ENCODE measurements at regions not wholly inside any gene's neighbourhood (a gene's known extent, or its start where the extent isn't known, plus 50 kb on each side); places are given as distances from the start of the nearest gene placed in this dataset.

GRCh38 chr12:84376320-84376719 is 536.3 kb downstream of the SLC6A15 start:
- H3K36me3 ChIP-seq: no peaks in the 10 kb centered on the region
- intact Hi-C loops (cut with DNase I): no loop called here
- no peak for TF ChIP-seq CTCF (IDR thresholded peaks at IDR 0.05)
- no peaks in the 10 kb centered on the region for H3K9me3 ChIP-seq
- no peak overlapping the region for H3K4me3 ChIP-seq
- DNase-seq (ENCODE audit: low spot score in 2 of 2): no peak
- H3K4me1 ChIP-seq: no peaks in the 10 kb centered on the region
- H3K27me3 ChIP-seq: no peaks in the 10 kb centered on the region
- H3K27ac ChIP-seq: no peak overlapping the region

- intact Hi-C loops (cut with DNase I): no loop called here
- Histone ChIP-seq H3K4me3 (no peak overlapping the region), H3K4me1 (no peaks in the 10 kb centered on the region), H3K27ac (no peak overlapping the region), H3K36me3 (no peaks in the 10 kb centered on the region), H3K27me3 (no peaks in the 10 kb centered on the region), H3K9me3 (no peaks in the 10 kb centered on the region)
- no peak for DNase-seq (ENCODE audit: low spot score in 2 of 2)
- TF ChIP-seq CTCF (IDR thresholded peaks at IDR 0.05): no peak
Measured at GRCh38 chr12:84375449-84376170, 537.0 kb downstream of the SLC6A15 start.

- Histone ChIP-seq H3K27me3 (no peaks in the 10 kb centered on the region), H3K27ac (no peak overlapping the region), H3K36me3 (no peaks in the 10 kb centered on the region), H3K4me1 (no peaks in the 10 kb centered on the region), H3K9me3 (no peaks in the 10 kb centered on the region), H3K4me3 (no peak overlapping the region)
- intact Hi-C loops (cut with DNase I): no loop called here
- no peak for TF ChIP-seq CTCF (IDR thresholded peaks at IDR 0.05)
- DNase-seq (ENCODE audit: low spot score in 2 of 2): peak in 1 of 2 donors; percentile 48
Measured at GRCh38 chr12:84362552-84362897, 550.1 kb downstream of the SLC6A15 start.

- intact Hi-C loops (cut with DNase I): no loop called here
- Histone ChIP-seq H3K27ac (no peak overlapping the region), H3K36me3 (no peaks in the 10 kb centered on the region), H3K4me3 (no peak overlapping the region), H3K4me1 (no peaks in the 10 kb centered on the region), H3K9me3 (no peaks in the 10 kb centered on the region), H3K27me3 (no peaks in the 10 kb centered on the region)
- DNase-seq (ENCODE audit: low spot score in 2 of 2): peak in 1 of 2 donors; percentile 46
- TF ChIP-seq CTCF (IDR thresholded peaks at IDR 0.05): no peak
Measured at GRCh38 chr12:84361651-84362551, 550.7 kb downstream of the SLC6A15 start.

GRCh38 chr12:84357314-84357713 is 555.3 kb downstream of the SLC6A15 start:
- Histone ChIP-seq H3K36me3 (no peaks in the 10 kb centered on the region), H3K4me1 (no peaks in the 10 kb centered on the region), H3K27ac (no peak overlapping the region), H3K4me3 (no peak overlapping the region), H3K9me3 (no peaks in the 10 kb centered on the region), H3K27me3 (no peaks in the 10 kb centered on the region)
- peak in 1 of 2 donors; percentile 54 for DNase-seq (ENCODE audit: low spot score in 2 of 2)
- TF ChIP-seq CTCF (IDR thresholded peaks at IDR 0.05): no peak
- intact Hi-C loops (cut with DNase I): no loop called here

Data from ascending aorta (tissue), 2 donors.